ENCODE measurements at regions not wholly inside any gene's neighbourhood (a gene's known extent, or its start where the extent isn't known, plus 50 kb on each side); places are given as distances from the start of the nearest gene placed in this dataset.

DNA sequence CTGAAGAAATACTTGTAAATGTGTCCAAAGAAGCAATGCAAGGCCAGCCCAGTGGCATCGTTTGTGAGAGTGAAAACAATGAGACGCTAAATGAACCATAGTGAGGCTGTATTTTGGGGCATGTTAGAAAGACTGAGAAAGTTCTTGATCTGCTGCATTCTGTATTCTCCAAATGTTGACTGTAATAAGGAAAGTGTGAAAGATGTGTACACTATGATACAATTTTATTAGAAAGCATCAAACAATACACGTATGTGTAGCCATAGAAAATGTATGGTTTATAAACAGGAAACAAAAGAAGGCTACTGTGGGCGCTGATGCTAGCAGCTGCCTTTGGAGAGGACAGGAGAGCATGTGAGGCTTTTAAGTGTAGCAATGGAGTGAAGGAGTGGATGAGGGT is 233.5 kb upstream of the E2F8 start:
- 91% methylated on average over 2 of the region's 4 CpGs for WGBS (ENCODE audit: insufficient coverage)
- H3K4me3 Mint-ChIP-seq, result no peak overlapping the region

DNA sequence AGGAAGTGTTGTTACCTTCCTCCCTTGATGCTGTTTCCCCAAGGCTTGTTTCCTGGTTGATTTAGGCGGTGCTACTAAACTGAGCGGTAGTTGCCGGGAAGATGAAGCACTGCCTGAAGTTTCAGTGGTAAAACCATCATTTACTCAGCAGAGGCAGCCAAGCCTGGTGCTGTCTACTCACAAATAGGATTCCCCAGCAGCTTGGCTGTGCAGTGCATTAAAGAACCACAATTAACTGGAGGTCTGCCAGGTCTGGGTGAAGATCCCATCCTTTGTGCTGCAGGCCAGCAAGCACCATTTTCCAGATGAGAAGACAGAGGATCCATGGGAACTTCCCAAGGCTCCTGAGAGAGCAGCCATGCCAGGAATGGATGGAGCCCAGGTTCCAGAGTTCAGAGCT is 231.9 kb upstream of the E2F8 start:
- H3K9me3 Mint-ChIP-seq, result peaks cover 0 to 2% (median 0%) of the 10 kb centered on the region in 7 donors
- Histone ChIP-seq H3K4me3 (replicated peaks in 1 of 3; ENCODE audit: low read depth in 2 of 3, low read length in 3 of 3) (no peak overlapping the region), H3K9me3 (replicated peaks in 1 of 2; ENCODE audit: control insufficient read depth in 1 of 2, insufficient read depth in 1 of 2, low read length in 2 of 2) (no peaks in the 10 kb centered on the region), H4K20me1 (ENCODE audit: insufficient read depth, low read length) (no peaks in the 10 kb centered on the region), H3K4me1 (ENCODE audit: control insufficient read depth in 1 of 2, insufficient read depth in 2 of 2, low read length in 2 of 2) (no peaks in the 10 kb centered on the region), H3K27me3 (ENCODE audit: control insufficient read depth in 2 of 2, insufficient read depth in 2 of 2, low read length in 2 of 2) (no peaks in the 10 kb centered on the region), H2AFZ (ENCODE audit: insufficient read depth, low read depth, low read length, poor library complexity, severe bottlenecking) (no peak overlapping the region), H3K9ac (ENCODE audit: insufficient read depth, low read length, poor library complexity, severe bottlenecking) (no peak overlapping the region), H3K36me3 (replicated peaks in 1 of 2; ENCODE audit: control insufficient read depth in 1 of 2, insufficient read depth in 2 of 2, low read length in 2 of 2) (no peaks in the 10 kb centered on the region), H3K27ac (ENCODE audit: low read depth in 1 of 2, low read length in 2 of 2) (no peak overlapping the region), H3K79me2 (ENCODE audit: insufficient read depth, low read length) (no peaks in the 10 kb centered on the region), H3K4me2 (replicated peaks; ENCODE audit: extremely low read depth, low read length, poor library complexity, severe bottlenecking) (no peak overlapping the region)
- H3K27me3 Mint-ChIP-seq (ENCODE audit: low read depth in 3 of 3), result peaks cover 2 to 9% (median 8%) of the 10 kb centered on the region in 3 donors
- TF ChIP-seq, protein P1, sequence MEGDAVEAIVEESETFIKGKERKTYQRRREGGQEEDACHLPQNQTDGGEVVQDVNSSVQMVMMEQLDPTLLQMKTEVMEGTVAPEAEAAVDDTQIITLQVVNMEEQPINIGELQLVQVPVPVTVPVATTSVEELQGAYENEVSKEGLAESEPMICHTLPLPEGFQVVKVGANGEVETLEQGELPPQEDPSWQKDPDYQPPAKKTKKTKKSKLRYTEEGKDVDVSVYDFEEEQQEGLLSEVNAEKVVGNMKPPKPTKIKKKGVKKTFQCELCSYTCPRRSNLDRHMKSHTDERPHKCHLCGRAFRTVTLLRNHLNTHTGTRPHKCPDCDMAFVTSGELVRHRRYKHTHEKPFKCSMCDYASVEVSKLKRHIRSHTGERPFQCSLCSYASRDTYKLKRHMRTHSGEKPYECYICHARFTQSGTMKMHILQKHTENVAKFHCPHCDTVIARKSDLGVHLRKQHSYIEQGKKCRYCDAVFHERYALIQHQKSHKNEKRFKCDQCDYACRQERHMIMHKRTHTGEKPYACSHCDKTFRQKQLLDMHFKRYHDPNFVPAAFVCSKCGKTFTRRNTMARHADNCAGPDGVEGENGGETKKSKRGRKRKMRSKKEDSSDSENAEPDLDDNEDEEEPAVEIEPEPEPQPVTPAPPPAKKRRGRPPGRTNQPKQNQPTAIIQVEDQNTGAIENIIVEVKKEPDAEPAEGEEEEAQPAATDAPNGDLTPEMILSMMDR (IDR thresholded peaks at IDR 0.05), result no peak
- no peak overlapping the region for H3K4me3 Mint-ChIP-seq
- no peaks in the 10 kb centered on the region for H3K36me3 Mint-ChIP-seq
- WGBS (ENCODE audit: insufficient coverage), result 50% methylated on average over 3 of the region's 3 CpGs
- no peak overlapping the region for H3K27ac Mint-ChIP-seq
- no peaks in the 10 kb centered on the region for H3K4me1 Mint-ChIP-seq
- intact Hi-C loops (cut with micrococcal nuclease), result no loop called here
- DNase-seq, result no peak

More for the DNA sequence above, 233.5 kb upstream of the E2F8 start:
- Mint-ChIP-seq H3K9me3 (peaks cover 0 to 2% (median 0%) of the 10 kb centered on the region in 7 donors), H3K27ac (no peak overlapping the region), H3K36me3 (no peaks in the 10 kb centered on the region), H3K4me1 (no peaks in the 10 kb centered on the region), H3K27me3 (ENCODE audit: low read depth in 3 of 3) (peaks cover 2 to 11% (median 9%) of the 10 kb centered on the region in 3 donors)
- no peak overlapping the region for H3K9ac ChIP-seq (ENCODE audit: insufficient read depth, low read length, poor library complexity, severe bottlenecking)
- H3K9me3 ChIP-seq (replicated peaks in 1 of 2; ENCODE audit: control insufficient read depth in 1 of 2, insufficient read depth in 1 of 2, low read length in 2 of 2), result no peaks in the 10 kb centered on the region
- no peak overlapping the region for H2AFZ ChIP-seq (ENCODE audit: insufficient read depth, low read depth, low read length, poor library complexity, severe bottlenecking)
- H3K36me3 ChIP-seq (replicated peaks in 1 of 2; ENCODE audit: control insufficient read depth in 1 of 2, insufficient read depth in 2 of 2, low read length in 2 of 2), result no peaks in the 10 kb centered on the region
- no peaks in the 10 kb centered on the region for H3K27me3 ChIP-seq (ENCODE audit: control insufficient read depth in 2 of 2, insufficient read depth in 2 of 2, low read length in 2 of 2)
- H4K20me1 ChIP-seq (ENCODE audit: insufficient read depth, low read length), result no peaks in the 10 kb centered on the region
- intact Hi-C loops (cut with micrococcal nuclease), result no loop called here
- H3K27ac ChIP-seq (ENCODE audit: low read depth in 1 of 2, low read length in 2 of 2), result no peak overlapping the region
- H3K79me2 ChIP-seq (ENCODE audit: insufficient read depth, low read length), result no peaks in the 10 kb centered on the region
- H3K4me3 ChIP-seq (replicated peaks in 1 of 3; ENCODE audit: low read depth in 2 of 3, low read length in 3 of 3), result no peak overlapping the region
- TF ChIP-seq, protein P1 (IDR thresholded peaks at IDR 0.05), result no peak
- no peak for DNase-seq
- no peak overlapping the region for H3K4me2 ChIP-seq (replicated peaks; ENCODE audit: extremely low read depth, low read length, poor library complexity, severe bottlenecking)
- no peaks in the 10 kb centered on the region for H3K4me1 ChIP-seq (ENCODE audit: control insufficient read depth in 1 of 2, insufficient read depth in 2 of 2, low read length in 2 of 2)
